CD14-positive monocyte (primary cell): ENCODE measurements at regions not wholly inside any gene's neighbourhood (a gene's known extent, or its start where the extent isn't known, plus 50 kb on each side); places are given as distances from the start of the nearest gene placed in this dataset.

ENCODE experiments used
- DNase-seq, 3 donors: peaks; one replicate each; pipeline ENCODE4 v3.0.0-alpha.2; 2011 to 2022
- H2AFZ ChIP-seq: 2 replicates; pipeline ENCODE4 v1.6.0; 2012; ENCODE audit warnings: mild to moderate bottlenecking, low read depth, low read length, inconsistent platforms; ENCODE audit not compliant: insufficient read depth, poor library complexity, severe bottlenecking
- H3K27ac ChIP-seq, 2 donors: 1 replicate in 1 of 2; 2 replicates in 1 of 2; pipeline ENCODE4 v1.5.1; 2012 to 2013; ENCODE audit warnings: low read length in 2 of 2, control low read depth in 1 of 2, inconsistent platforms in 1 of 2, low read depth in 1 of 2, mild to moderate bottlenecking in 1 of 2
- H3K27me3 ChIP-seq, 2 donors: one replicate each; pipeline versions ENCODE4 v1.6.0 to v1.6.1; 2011 to 2013; ENCODE audit warnings: low read length in 2 of 2; ENCODE audit not compliant: control insufficient read depth in 2 of 2, insufficient read depth in 2 of 2
- H3K36me3 ChIP-seq, 2 donors: replicated peaks in 1 of 2; 1 replicate in 1 of 2; 2 replicates in 1 of 2; pipeline versions ENCODE4 v1.5.1 to v1.6.1; 2012 to 2013; ENCODE audit warnings: low read length in 2 of 2, control low read depth in 1 of 2, inconsistent platforms in 1 of 2, mild to moderate bottlenecking in 1 of 2; ENCODE audit not compliant: insufficient read depth in 2 of 2, control insufficient read depth in 1 of 2
- H3K4me1 ChIP-seq, 2 donors: 1 replicate in 1 of 2; 2 replicates in 1 of 2; pipeline versions ENCODE4 v1.5.1 to v1.6.1; 2012 to 2013; ENCODE audit warnings: low read length in 2 of 2, control low read depth in 1 of 2, inconsistent platforms in 1 of 2, mild to moderate bottlenecking in 1 of 2, moderate library complexity in 1 of 2; ENCODE audit not compliant: insufficient read depth in 2 of 2, control insufficient read depth in 1 of 2
- H3K4me2 ChIP-seq: replicated peaks from 2 replicates; pipeline ENCODE3; 2012; ENCODE audit warnings: low read length, moderate library complexity, mild to moderate bottlenecking; ENCODE audit not compliant: poor library complexity, severe bottlenecking; ENCODE audit errors: extremely low read depth
- H3K4me3 ChIP-seq, 3 experiments: fragments of 200-600 bp in 1 of 3; sonication (generic) in 1 of 3; replicated peaks in 1 of 3; 1 replicate in 2 of 3; 2 replicates in 1 of 3; pipeline ENCODE4 v1.5.1; 2011 to 2013; ENCODE audit warnings: low read length in 3 of 3, mild to moderate bottlenecking in 3 of 3, control low read depth in 2 of 3, low read depth in 2 of 3, inconsistent platforms in 1 of 3, moderate library complexity in 1 of 3
- H3K79me2 ChIP-seq: 2 replicates; pipeline ENCODE4 v1.6.0; 2012; ENCODE audit warnings: mild to moderate bottlenecking, control low read depth, inconsistent platforms, low read length, moderate library complexity; ENCODE audit not compliant: insufficient read depth
- H3K9ac ChIP-seq: 2 replicates; pipeline ENCODE4 v1.6.0; 2017; ENCODE audit warnings: low read length, mild to moderate bottlenecking; ENCODE audit not compliant: insufficient read depth, poor library complexity, severe bottlenecking
- H3K9me3 ChIP-seq, 2 donors: replicated peaks in 1 of 2; 1 replicate in 1 of 2; 2 replicates in 1 of 2; pipeline versions ENCODE4 v1.5.1 to v1.6.1; 2012 to 2013; ENCODE audit warnings: low read length in 2 of 2, control low read depth in 1 of 2; ENCODE audit not compliant: control insufficient read depth in 1 of 2, insufficient read depth in 1 of 2
- H4K20me1 ChIP-seq: 2 replicates; pipeline ENCODE4 v1.6.0; 2012; ENCODE audit warnings: mild to moderate bottlenecking, low read length, control low read depth, moderate library complexity; ENCODE audit not compliant: insufficient read depth
- H3K27ac Mint-ChIP-seq, 7 donors: one replicate each; pipeline ENCODE4 v1.8.0; 2020; ENCODE audit warnings: mild to moderate bottlenecking in 7 of 7, mixed read lengths in 7 of 7, moderate library complexity in 6 of 7, inconsistent platforms in 2 of 7
- H3K27me3 Mint-ChIP-seq, 3 donors: one replicate each; pipeline ENCODE4 v1.8.0; 2021 to 2022; ENCODE audit warnings: low read depth in 3 of 3, mild to moderate bottlenecking in 3 of 3, mixed read lengths in 3 of 3, moderate library complexity in 3 of 3, inconsistent platforms in 1 of 3
- H3K36me3 Mint-ChIP-seq, 2 donors: one replicate each; pipeline ENCODE4 v1.8.0; 2020; ENCODE audit warnings: mixed read lengths in 2 of 2, inconsistent platforms in 1 of 2, mild to moderate bottlenecking in 1 of 2
- H3K4me1 Mint-ChIP-seq: one replicate; pipeline ENCODE4 v1.8.0; 2020; ENCODE audit warnings: mild to moderate bottlenecking, mixed read lengths
- H3K4me3 Mint-ChIP-seq, 2 donors: one replicate each; pipeline ENCODE4 v1.8.0; 2020; ENCODE audit warnings: mild to moderate bottlenecking in 2 of 2, mixed read lengths in 2 of 2, moderate library complexity in 1 of 2
- H3K9me3 Mint-ChIP-seq, 7 donors: one replicate each; pipeline ENCODE4 v1.8.0; 2020 to 2022; ENCODE audit warnings: mixed read lengths in 7 of 7, mild to moderate bottlenecking in 6 of 7, moderate library complexity in 6 of 7, inconsistent platforms in 2 of 7
- WGBS: methylation state at CpG from one replicate; pipeline ENCODE4 v1.1.5; 2013; ENCODE audit warnings: missing lambda C conversion rate; ENCODE audit not compliant: insufficient coverage; 5-methylcytosine and 5-hydroxymethylcytosine counted together
- intact Hi-C, 2 donors: fragments of 100-400 bp; cut with micrococcal nuclease; formaldehyde crosslinking; loops; one replicate each; pipeline versions ENCODE4 v1.15.0 to v1.15.1; 2023
- TF ChIP-seq, protein P1 (sequence below): fragments of 200-600 bp; IDR thresholded peaks from one replicate; pipeline ENCODE4 v1.8.0; 2022; ENCODE audit warnings: antibody characterized with exemption, mild to moderate bottlenecking

DNA sequence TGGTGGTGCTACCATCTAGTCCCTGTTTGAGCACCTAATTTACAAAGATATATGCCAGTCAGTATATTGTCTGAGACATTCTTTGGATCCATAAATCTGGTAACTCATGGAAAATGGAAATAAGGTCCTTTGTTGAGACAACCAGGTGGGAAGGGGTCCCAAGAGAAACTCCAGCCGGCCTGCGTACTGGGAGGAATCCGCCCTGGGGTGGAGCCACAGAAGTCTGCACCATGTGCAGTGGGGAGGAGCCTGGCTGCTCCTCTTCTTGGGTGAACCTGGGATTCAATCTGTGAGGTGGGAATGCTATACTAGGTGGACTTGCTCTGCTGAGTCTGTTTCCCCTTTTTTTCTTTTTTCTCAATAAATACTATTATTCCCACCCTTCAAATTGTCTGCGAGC, 339.2 kb upstream of the TNRC6C start:
- H3K4me1 Mint-ChIP-seq = peaks cover 2% of the 10 kb centered on the region
- TF ChIP-seq, protein P1, sequence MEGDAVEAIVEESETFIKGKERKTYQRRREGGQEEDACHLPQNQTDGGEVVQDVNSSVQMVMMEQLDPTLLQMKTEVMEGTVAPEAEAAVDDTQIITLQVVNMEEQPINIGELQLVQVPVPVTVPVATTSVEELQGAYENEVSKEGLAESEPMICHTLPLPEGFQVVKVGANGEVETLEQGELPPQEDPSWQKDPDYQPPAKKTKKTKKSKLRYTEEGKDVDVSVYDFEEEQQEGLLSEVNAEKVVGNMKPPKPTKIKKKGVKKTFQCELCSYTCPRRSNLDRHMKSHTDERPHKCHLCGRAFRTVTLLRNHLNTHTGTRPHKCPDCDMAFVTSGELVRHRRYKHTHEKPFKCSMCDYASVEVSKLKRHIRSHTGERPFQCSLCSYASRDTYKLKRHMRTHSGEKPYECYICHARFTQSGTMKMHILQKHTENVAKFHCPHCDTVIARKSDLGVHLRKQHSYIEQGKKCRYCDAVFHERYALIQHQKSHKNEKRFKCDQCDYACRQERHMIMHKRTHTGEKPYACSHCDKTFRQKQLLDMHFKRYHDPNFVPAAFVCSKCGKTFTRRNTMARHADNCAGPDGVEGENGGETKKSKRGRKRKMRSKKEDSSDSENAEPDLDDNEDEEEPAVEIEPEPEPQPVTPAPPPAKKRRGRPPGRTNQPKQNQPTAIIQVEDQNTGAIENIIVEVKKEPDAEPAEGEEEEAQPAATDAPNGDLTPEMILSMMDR = no peak
- no peak overlapping the region for H3K4me3 Mint-ChIP-seq
- intact Hi-C loops = no loop called here
- Histone ChIP-seq H3K27me3 (no peaks in the 10 kb centered on the region), H3K36me3 (no peaks in the 10 kb centered on the region), H3K4me1 (no peaks in the 10 kb centered on the region), H2AFZ (no peak overlapping the region), H3K4me3 (no peak overlapping the region), H3K9me3 (no peaks in the 10 kb centered on the region), H4K20me1 (no peaks in the 10 kb centered on the region), H3K9ac (no peak overlapping the region), H3K27ac (no peak overlapping the region), H3K79me2 (no peaks in the 10 kb centered on the region), H3K4me2 (no peak overlapping the region)
- 90% methylated on average over 3 of the region's 4 CpGs for WGBS
- no peaks in the 10 kb centered on the region for H3K36me3 Mint-ChIP-seq
- peaks cover 0 to 10% (median 3%) of the 10 kb centered on the region in 7 donors for H3K9me3 Mint-ChIP-seq
- H3K27me3 Mint-ChIP-seq = peaks cover 2 to 7% (median 6%) of the 10 kb centered on the region in 3 donors
- DNase-seq = no peak
- no peak overlapping the region for H3K27ac Mint-ChIP-seq

DNA sequence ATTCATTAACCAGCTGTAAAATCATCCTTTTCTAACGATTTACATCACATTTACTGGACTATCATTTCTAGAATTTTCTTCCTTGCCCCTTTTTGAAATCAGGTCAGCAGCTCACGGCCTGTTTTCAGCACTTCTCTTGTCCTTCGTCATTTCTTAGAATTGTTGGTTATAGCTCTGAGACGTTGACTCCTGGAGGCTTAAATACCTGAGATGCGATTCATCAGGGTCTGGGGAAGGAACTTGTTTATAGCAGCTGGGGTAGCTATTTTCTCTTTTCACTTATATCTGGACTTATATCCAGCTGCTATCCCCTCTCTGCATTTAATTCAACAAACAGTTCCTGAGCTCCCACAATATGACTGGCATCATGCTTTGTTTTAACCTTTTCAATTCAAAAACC, 338.7 kb upstream of the TNRC6C start:
- TF ChIP-seq, protein P1 = no peak
- no peak overlapping the region for H3K4me3 Mint-ChIP-seq
- H4K20me1 ChIP-seq = no peaks in the 10 kb centered on the region
- H3K79me2 ChIP-seq = no peaks in the 10 kb centered on the region
- H3K27ac Mint-ChIP-seq = no peak overlapping the region
- H3K4me3 ChIP-seq = no peak overlapping the region
- no peak for DNase-seq
- no peaks in the 10 kb centered on the region for H3K27me3 ChIP-seq
- no peak overlapping the region for H3K4me2 ChIP-seq
- peaks cover 0 to 10% (median 3%) of the 10 kb centered on the region in 7 donors for H3K9me3 Mint-ChIP-seq
- no peaks in the 10 kb centered on the region for H3K36me3 ChIP-seq
- no peaks in the 10 kb centered on the region for H3K4me1 ChIP-seq
- no peaks in the 10 kb centered on the region for H3K36me3 Mint-ChIP-seq
- no peaks in the 10 kb centered on the region for H3K9me3 ChIP-seq
- H3K4me1 Mint-ChIP-seq = peaks cover 2% of the 10 kb centered on the region
- H3K9ac ChIP-seq = no peak overlapping the region
- H3K27me3 Mint-ChIP-seq = peaks cover 2 to 7% (median 6%) of the 10 kb centered on the region in 3 donors
- H3K27ac ChIP-seq = no peak overlapping the region
- no CpG with 5 or more reads among the region's 5 CpGs for WGBS
- no peak overlapping the region for H2AFZ ChIP-seq
- intact Hi-C loops = no loop called here
